CD14-positive monocyte (primary cell): ENCODE measurements at regions not wholly inside any gene's neighbourhood (a gene's known extent, or its start where the extent isn't known, plus 50 kb on each side); places are given as distances from the start of the nearest gene placed in this dataset.

Experiments used
- DNase-seq, 3 donors: peaks; one replicate each; pipeline ENCODE4 v3.0.0-alpha.2; 2011 to 2022
- H2AFZ ChIP-seq: 2 replicates; pipeline ENCODE4 v1.6.0; 2012; ENCODE audit warnings: mild to moderate bottlenecking, low read depth, low read length, inconsistent platforms; ENCODE audit not compliant: insufficient read depth, poor library complexity, severe bottlenecking
- H3K27ac ChIP-seq, 2 donors: 1 replicate in 1 of 2; 2 replicates in 1 of 2; pipeline ENCODE4 v1.5.1; 2012 to 2013; ENCODE audit warnings: low read length in 2 of 2, control low read depth in 1 of 2, inconsistent platforms in 1 of 2, low read depth in 1 of 2, mild to moderate bottlenecking in 1 of 2
- H3K27me3 ChIP-seq, 2 donors: one replicate each; pipeline versions ENCODE4 v1.6.0 to v1.6.1; 2011 to 2013; ENCODE audit warnings: low read length in 2 of 2; ENCODE audit not compliant: control insufficient read depth in 2 of 2, insufficient read depth in 2 of 2
- H3K36me3 ChIP-seq, 2 donors: replicated peaks in 1 of 2; 1 replicate in 1 of 2; 2 replicates in 1 of 2; pipeline versions ENCODE4 v1.5.1 to v1.6.1; 2012 to 2013; ENCODE audit warnings: low read length in 2 of 2, control low read depth in 1 of 2, inconsistent platforms in 1 of 2, mild to moderate bottlenecking in 1 of 2; ENCODE audit not compliant: insufficient read depth in 2 of 2, control insufficient read depth in 1 of 2
- H3K4me1 ChIP-seq, 2 donors: 1 replicate in 1 of 2; 2 replicates in 1 of 2; pipeline versions ENCODE4 v1.5.1 to v1.6.1; 2012 to 2013; ENCODE audit warnings: low read length in 2 of 2, control low read depth in 1 of 2, inconsistent platforms in 1 of 2, mild to moderate bottlenecking in 1 of 2, moderate library complexity in 1 of 2; ENCODE audit not compliant: insufficient read depth in 2 of 2, control insufficient read depth in 1 of 2
- H3K4me2 ChIP-seq: replicated peaks from 2 replicates; pipeline ENCODE3; 2012; ENCODE audit warnings: low read length, moderate library complexity, mild to moderate bottlenecking; ENCODE audit not compliant: poor library complexity, severe bottlenecking; ENCODE audit errors: extremely low read depth
- H3K4me3 ChIP-seq, 3 experiments: fragments of 200-600 bp in 1 of 3; sonication (generic) in 1 of 3; replicated peaks in 1 of 3; 1 replicate in 2 of 3; 2 replicates in 1 of 3; pipeline ENCODE4 v1.5.1; 2011 to 2013; ENCODE audit warnings: low read length in 3 of 3, mild to moderate bottlenecking in 3 of 3, control low read depth in 2 of 3, low read depth in 2 of 3, inconsistent platforms in 1 of 3, moderate library complexity in 1 of 3
- H3K79me2 ChIP-seq: 2 replicates; pipeline ENCODE4 v1.6.0; 2012; ENCODE audit warnings: mild to moderate bottlenecking, control low read depth, inconsistent platforms, low read length, moderate library complexity; ENCODE audit not compliant: insufficient read depth
- H3K9ac ChIP-seq: 2 replicates; pipeline ENCODE4 v1.6.0; 2017; ENCODE audit warnings: low read length, mild to moderate bottlenecking; ENCODE audit not compliant: insufficient read depth, poor library complexity, severe bottlenecking
- H3K9me3 ChIP-seq, 2 donors: replicated peaks in 1 of 2; 1 replicate in 1 of 2; 2 replicates in 1 of 2; pipeline versions ENCODE4 v1.5.1 to v1.6.1; 2012 to 2013; ENCODE audit warnings: low read length in 2 of 2, control low read depth in 1 of 2; ENCODE audit not compliant: control insufficient read depth in 1 of 2, insufficient read depth in 1 of 2
- H4K20me1 ChIP-seq: 2 replicates; pipeline ENCODE4 v1.6.0; 2012; ENCODE audit warnings: mild to moderate bottlenecking, low read length, control low read depth, moderate library complexity; ENCODE audit not compliant: insufficient read depth
- H3K27ac Mint-ChIP-seq, 7 donors: one replicate each; pipeline ENCODE4 v1.8.0; 2020; ENCODE audit warnings: mild to moderate bottlenecking in 7 of 7, mixed read lengths in 7 of 7, moderate library complexity in 6 of 7, inconsistent platforms in 2 of 7
- H3K27me3 Mint-ChIP-seq, 3 donors: one replicate each; pipeline ENCODE4 v1.8.0; 2021 to 2022; ENCODE audit warnings: low read depth in 3 of 3, mild to moderate bottlenecking in 3 of 3, mixed read lengths in 3 of 3, moderate library complexity in 3 of 3, inconsistent platforms in 1 of 3
- H3K36me3 Mint-ChIP-seq, 2 donors: one replicate each; pipeline ENCODE4 v1.8.0; 2020; ENCODE audit warnings: mixed read lengths in 2 of 2, inconsistent platforms in 1 of 2, mild to moderate bottlenecking in 1 of 2
- H3K4me1 Mint-ChIP-seq: one replicate; pipeline ENCODE4 v1.8.0; 2020; ENCODE audit warnings: mild to moderate bottlenecking, mixed read lengths
- H3K4me3 Mint-ChIP-seq, 2 donors: one replicate each; pipeline ENCODE4 v1.8.0; 2020; ENCODE audit warnings: mild to moderate bottlenecking in 2 of 2, mixed read lengths in 2 of 2, moderate library complexity in 1 of 2
- H3K9me3 Mint-ChIP-seq, 7 donors: one replicate each; pipeline ENCODE4 v1.8.0; 2020 to 2022; ENCODE audit warnings: mixed read lengths in 7 of 7, mild to moderate bottlenecking in 6 of 7, moderate library complexity in 6 of 7, inconsistent platforms in 2 of 7
- CTCF ChIP-seq: fragments of 200-600 bp; IDR thresholded peaks from one replicate; pipeline ENCODE4 v1.8.0; 2022; ENCODE audit warnings: antibody characterized with exemption, mild to moderate bottlenecking
- WGBS: methylation state at CpG from one replicate; pipeline ENCODE4 v1.1.5; 2013; ENCODE audit warnings: missing lambda C conversion rate; ENCODE audit not compliant: insufficient coverage; 5-methylcytosine and 5-hydroxymethylcytosine counted together
- intact Hi-C, 2 donors: fragments of 100-400 bp; cut with micrococcal nuclease; formaldehyde crosslinking; loops; one replicate each; pipeline versions ENCODE4 v1.15.0 to v1.15.1; 2023

- Mint-ChIP-seq H3K4me3 (no peak overlapping the region), H3K36me3 (no peaks in the 10 kb centered on the region), H3K9me3 (peaks cover 0 to 4% (median 0%) of the 10 kb centered on the region in 7 donors), H3K27me3 (peaks cover 0 to 1% (median under 1%) of the 10 kb centered on the region in 3 donors), H3K27ac (no peak overlapping the region), H3K4me1 (no peaks in the 10 kb centered on the region)
- H3K27ac ChIP-seq: no peak overlapping the region
- H3K4me2 ChIP-seq: no peak overlapping the region
- no peak for TF ChIP-seq CTCF
- no CpG with 5 or more reads among the region's 6 CpGs for WGBS
- H3K36me3 ChIP-seq: no peaks in the 10 kb centered on the region
- DNase-seq: no peak
- no peak overlapping the region for H3K9ac ChIP-seq
- no peaks in the 10 kb centered on the region for H3K79me2 ChIP-seq
- H3K27me3 ChIP-seq: no peaks in the 10 kb centered on the region
- intact Hi-C loops: no loop called here
- peaks cover 0 to 5% of the 10 kb centered on the region in 2 donors for H3K9me3 ChIP-seq
- no peaks in the 10 kb centered on the region for H4K20me1 ChIP-seq
- H3K4me1 ChIP-seq: no peaks in the 10 kb centered on the region
- H2AFZ ChIP-seq: no peak overlapping the region
- H3K4me3 ChIP-seq: no peak overlapping the region
These were observed 1103.1 kb downstream of the VRK1 start for GRCh38 chr14:97900196-97900854.

- Histone ChIP-seq H3K4me1 (no peaks in the 10 kb centered on the region), H3K9ac (no peak overlapping the region), H3K4me2 (no peak overlapping the region), H3K79me2 (no peaks in the 10 kb centered on the region), H2AFZ (no peak overlapping the region), H4K20me1 (no peaks in the 10 kb centered on the region), H3K27me3 (no peaks in the 10 kb centered on the region), H3K9me3 (no peaks in the 10 kb centered on the region), H3K4me3 (no peak overlapping the region), H3K36me3 (no peaks in the 10 kb centered on the region), H3K27ac (no peak overlapping the region)
- intact Hi-C loops: no loop called here
- Mint-ChIP-seq H3K27ac (no peak overlapping the region), H3K9me3 (peaks cover 0 to 4% (median 2%) of the 10 kb centered on the region in 7 donors), H3K36me3 (no peaks in the 10 kb centered on the region), H3K4me1 (no peaks in the 10 kb centered on the region), H3K4me3 (no peak overlapping the region), H3K27me3 (peaks cover 0 to 2% (median 1%) of the 10 kb centered on the region in 3 donors)
- no CpG with 5 or more reads among the region's 1 CpG for WGBS
- TF ChIP-seq CTCF: no peak
- no peak for DNase-seq
These were observed 1105.4 kb downstream of the VRK1 start for GRCh38 chr14:97902630-97903029.
